NB4 (cell line): ENCODE measurements at regions not wholly inside any gene's neighbourhood (a gene's known extent, or its start where the extent isn't known, plus 50 kb on each side); places are given as distances from the start of the nearest gene placed in this dataset.

ENCODE experiments used
- CTCF ChIP-seq: IDR thresholded peaks from one replicate; pipeline ENCODE4 v1.5.1; 2012; ENCODE audit warnings: low read depth, low read length
- MYC ChIP-seq: IDR thresholded peaks from 2 replicates; pipeline ENCODE4 v1.6.1; 2011; ENCODE audit warnings: low read depth, low read length
- POLR2A ChIP-seq: IDR thresholded peaks from 2 replicates; pipeline ENCODE4 v1.6.1; 2011; ENCODE audit warnings: mild to moderate bottlenecking; ENCODE audit not compliant: insufficient read length; ENCODE audit errors: extremely low read depth
- TF ChIP-seq, protein P1 (sequence below): IDR thresholded peaks from 2 replicates; pipeline ENCODE4 v1.6.1; 2011; ENCODE audit warnings: low read depth, low read length

- TF ChIP-seq CTCF (no peak), POLR2A (no peak), MYC (no peak)
- TF ChIP-seq, protein P1, sequence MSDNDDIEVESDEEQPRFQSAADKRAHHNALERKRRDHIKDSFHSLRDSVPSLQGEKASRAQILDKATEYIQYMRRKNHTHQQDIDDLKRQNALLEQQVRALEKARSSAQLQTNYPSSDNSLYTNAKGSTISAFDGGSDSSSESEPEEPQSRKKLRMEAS, result no peak
Measured at GRCh38 chr6:23011615-23012014, 442.2 kb downstream of the HDGFL1 start.
